DOHH2 (cell line): ENCODE measurements at regions not wholly inside any gene's neighbourhood (a gene's known extent, or its start where the extent isn't known, plus 50 kb on each side); places are given as distances from the start of the nearest gene placed in this dataset.

ENCODE experiments used
- H3F3A ChIP-seq: fragments of 200-600 bp; sonication (generic), shearing (Covaris generic); 2 replicates; pipeline ENCODE4 v1.6.0; 2016; ENCODE audit warnings: antibody characterized with exemption, mild to moderate bottlenecking; ENCODE audit not compliant: control insufficient read depth, insufficient read depth
- H3K27ac ChIP-seq: fragments of 200-600 bp; sonication (generic); 2 replicates; pipeline ENCODE4 v1.5.1; 2014; ENCODE audit warnings: low read depth, mild to moderate bottlenecking, low read length, moderate library complexity
- H3K27me3 ChIP-seq: fragments of 200-600 bp; sonication (generic); 2 replicates; pipeline ENCODE4 v1.6.1; 2014; ENCODE audit warnings: mild to moderate bottlenecking, low read length, mixed read lengths; ENCODE audit not compliant: control insufficient read depth
- H3K36me3 ChIP-seq: fragments of 200-600 bp; sonication (generic); 2 replicates; pipeline ENCODE4 v1.6.1; 2014; ENCODE audit warnings: mild to moderate bottlenecking, low read length, moderate library complexity, mixed read lengths; ENCODE audit not compliant: control insufficient read depth
- H3K4me1 ChIP-seq: fragments of 200-600 bp; sonication (generic); 2 replicates; pipeline ENCODE4 v1.6.1; 2014; ENCODE audit warnings: mild to moderate bottlenecking, low read length, mixed read lengths; ENCODE audit not compliant: control insufficient read depth
- H3K4me2 ChIP-seq: fragments of 200-600 bp; sonication (generic); 2 replicates; pipeline ENCODE4 v1.6.0; 2014; ENCODE audit warnings: mild to moderate bottlenecking, low read length, moderate library complexity
- H3K4me3 ChIP-seq: fragments of 200-600 bp; sonication (generic); 2 replicates; pipeline ENCODE4 v1.5.1; 2014; ENCODE audit warnings: mild to moderate bottlenecking, low read length, mixed read lengths
- H3K79me2 ChIP-seq: fragments of 200-600 bp; sonication (generic); 2 replicates; pipeline ENCODE4 v1.6.1; 2014; ENCODE audit warnings: mild to moderate bottlenecking, low read length, mixed read lengths; ENCODE audit not compliant: control insufficient read depth
- H3K9me2 ChIP-seq: fragments of 200-600 bp; sonication (generic); replicated peaks from 2 replicates; pipeline ENCODE4 v1.6.1; 2014; ENCODE audit warnings: mild to moderate bottlenecking, low read length, mixed read lengths; ENCODE audit not compliant: control insufficient read depth
- H3K9me3 ChIP-seq: fragments of 200-600 bp; sonication (generic); 2 replicates; pipeline ENCODE4 v1.6.1; 2014; ENCODE audit warnings: antibody characterized with exemption, low read length, mixed read lengths; ENCODE audit not compliant: control insufficient read depth, insufficient read depth
- H4K20me1 ChIP-seq: fragments of 200-600 bp; sonication (generic); 2 replicates; pipeline ENCODE4 v1.6.0; 2014; ENCODE audit warnings: low read depth, mild to moderate bottlenecking, antibody characterized with exemption, low read length, moderate library complexity; ENCODE audit not compliant: control insufficient read depth, insufficient read depth
- EZH2phosphoT487 ChIP-seq: fragments of 200-600 bp; sonication (generic); IDR thresholded peaks from 2 replicates; pipeline ENCODE4 v1.6.1; 2017; ENCODE audit warnings: borderline replicate concordance, mild to moderate bottlenecking, antibody characterized with exemption, low read length, moderate library complexity, mixed read lengths
- TF ChIP-seq, protein P1 (sequence below): fragments of 200-600 bp; sonication (generic); IDR thresholded peaks from one replicate; pipeline ENCODE4 v1.5.1; 2014; ENCODE audit warnings: antibody characterized with exemption, mild to moderate bottlenecking, low read depth, low read length; ENCODE audit not compliant: poor library complexity, severe bottlenecking

DNA sequence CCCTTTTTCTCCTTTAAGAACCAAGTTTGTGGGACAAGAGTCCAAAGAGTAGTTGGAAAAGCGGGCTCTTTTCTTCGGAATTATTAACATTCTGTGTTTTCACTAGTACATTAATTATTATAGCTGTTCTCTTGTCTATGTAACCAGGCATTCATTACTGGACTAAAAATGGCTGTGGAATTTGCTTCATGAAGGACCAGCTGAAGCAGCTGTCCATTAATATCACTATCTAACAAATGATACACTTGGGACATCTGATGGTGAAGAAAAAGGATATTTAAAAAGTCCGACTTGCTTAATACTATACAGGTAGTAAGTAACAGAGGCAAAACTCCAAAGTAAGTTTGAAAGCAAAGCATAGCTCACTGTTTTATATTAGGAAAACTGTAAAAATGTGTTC, 728.9 kb upstream of the DPPA4 start:
- Histone ChIP-seq H3K4me2 (no peak overlapping the region), H4K20me1 (no peaks in the 10 kb centered on the region), H3K9me3 (no peaks in the 10 kb centered on the region), H3K4me3 (no peak overlapping the region), H3K27ac (no peak overlapping the region), H3K36me3 (no peaks in the 10 kb centered on the region), H3K9me2 (no peaks in the 10 kb centered on the region), H3K79me2 (no peaks in the 10 kb centered on the region), H3K27me3 (no peaks in the 10 kb centered on the region), H3K4me1 (no peaks in the 10 kb centered on the region), H3F3A (no peaks in the 10 kb centered on the region)
- TF ChIP-seq, protein P1, sequence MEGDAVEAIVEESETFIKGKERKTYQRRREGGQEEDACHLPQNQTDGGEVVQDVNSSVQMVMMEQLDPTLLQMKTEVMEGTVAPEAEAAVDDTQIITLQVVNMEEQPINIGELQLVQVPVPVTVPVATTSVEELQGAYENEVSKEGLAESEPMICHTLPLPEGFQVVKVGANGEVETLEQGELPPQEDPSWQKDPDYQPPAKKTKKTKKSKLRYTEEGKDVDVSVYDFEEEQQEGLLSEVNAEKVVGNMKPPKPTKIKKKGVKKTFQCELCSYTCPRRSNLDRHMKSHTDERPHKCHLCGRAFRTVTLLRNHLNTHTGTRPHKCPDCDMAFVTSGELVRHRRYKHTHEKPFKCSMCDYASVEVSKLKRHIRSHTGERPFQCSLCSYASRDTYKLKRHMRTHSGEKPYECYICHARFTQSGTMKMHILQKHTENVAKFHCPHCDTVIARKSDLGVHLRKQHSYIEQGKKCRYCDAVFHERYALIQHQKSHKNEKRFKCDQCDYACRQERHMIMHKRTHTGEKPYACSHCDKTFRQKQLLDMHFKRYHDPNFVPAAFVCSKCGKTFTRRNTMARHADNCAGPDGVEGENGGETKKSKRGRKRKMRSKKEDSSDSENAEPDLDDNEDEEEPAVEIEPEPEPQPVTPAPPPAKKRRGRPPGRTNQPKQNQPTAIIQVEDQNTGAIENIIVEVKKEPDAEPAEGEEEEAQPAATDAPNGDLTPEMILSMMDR = no peak
- TF ChIP-seq EZH2phosphoT487 = no peak

DNA sequence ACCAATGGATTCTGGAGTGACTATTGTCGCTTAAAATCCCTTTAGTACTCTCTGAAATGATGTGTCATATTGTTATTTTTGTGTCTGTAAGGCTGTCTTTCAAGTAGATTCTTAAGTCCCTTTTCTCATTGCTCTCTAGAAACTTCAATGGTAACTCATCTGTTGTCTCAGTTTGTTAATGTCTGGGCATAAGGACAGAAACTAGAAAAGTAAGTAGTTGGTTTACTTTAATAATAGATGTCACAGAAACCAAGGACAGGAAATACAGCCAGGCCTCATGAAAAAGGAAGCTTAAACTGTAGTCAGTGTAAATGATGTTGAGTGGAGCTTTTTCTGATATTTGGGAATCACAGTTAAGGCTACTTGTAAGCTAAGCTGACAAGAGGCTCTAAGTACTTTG, 730.2 kb upstream of the DPPA4 start:
- no peaks in the 10 kb centered on the region for H3K79me2 ChIP-seq
- no peaks in the 10 kb centered on the region for H3K36me3 ChIP-seq
- no peak overlapping the region for H3K4me3 ChIP-seq
- H3F3A ChIP-seq = no peaks in the 10 kb centered on the region
- no peaks in the 10 kb centered on the region for H3K9me2 ChIP-seq
- no peaks in the 10 kb centered on the region for H4K20me1 ChIP-seq
- H3K4me2 ChIP-seq = no peak overlapping the region
- H3K27ac ChIP-seq = no peak overlapping the region
- no peaks in the 10 kb centered on the region for H3K4me1 ChIP-seq
- no peaks in the 10 kb centered on the region for H3K9me3 ChIP-seq
- TF ChIP-seq, protein P1 = no peak
- no peak for TF ChIP-seq EZH2phosphoT487
- no peaks in the 10 kb centered on the region for H3K27me3 ChIP-seq

DNA sequence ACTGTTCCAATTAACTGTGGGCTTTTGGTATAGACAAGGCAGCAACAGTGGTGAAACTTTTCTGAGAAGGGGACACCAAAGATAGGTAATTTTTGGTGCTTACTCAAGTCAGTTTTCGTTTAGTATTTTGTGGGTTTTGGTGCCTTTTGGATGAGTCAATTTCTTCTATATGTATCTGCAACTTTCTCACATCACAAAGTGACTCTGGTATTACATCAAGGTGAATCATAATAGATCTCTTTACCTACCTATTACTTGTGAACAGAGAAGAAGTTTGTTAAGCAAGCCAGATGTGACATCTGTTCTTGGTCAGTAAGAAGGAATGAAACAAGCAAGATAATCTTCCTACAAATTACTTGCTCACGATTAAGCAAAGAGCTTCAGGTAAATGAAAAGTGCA, 732.4 kb upstream of the DPPA4 start:
- H3K4me2 ChIP-seq = no peak overlapping the region
- H3K27me3 ChIP-seq = no peaks in the 10 kb centered on the region
- no peaks in the 10 kb centered on the region for H3K9me3 ChIP-seq
- H3K4me3 ChIP-seq = no peak overlapping the region
- TF ChIP-seq, protein P1 = no peak
- TF ChIP-seq EZH2phosphoT487 = no peak
- H3K4me1 ChIP-seq = no peaks in the 10 kb centered on the region
- no peak overlapping the region for H3K27ac ChIP-seq
- no peaks in the 10 kb centered on the region for H3F3A ChIP-seq
- no peaks in the 10 kb centered on the region for H4K20me1 ChIP-seq
- H3K79me2 ChIP-seq = no peaks in the 10 kb centered on the region
- no peaks in the 10 kb centered on the region for H3K36me3 ChIP-seq
- H3K9me2 ChIP-seq = no peaks in the 10 kb centered on the region
